H9 (cell line): ENCODE measurements at regions not wholly inside any gene's neighbourhood (a gene's known extent, or its start where the extent isn't known, plus 50 kb on each side); places are given as distances from the start of the nearest gene placed in this dataset.

Experiments used
- DNase-seq: peaks from one replicate; pipeline ENCODE4 v3.0.0-alpha.2; 2017
- H2AFZ ChIP-seq: one replicate; pipeline ENCODE4 v1.6.1; 2013; ENCODE audit warnings: mild to moderate bottlenecking, low read length, control low read depth, moderate library complexity
- H2AK5ac ChIP-seq: 2 replicates; pipeline ENCODE4 v1.6.1; 2013; ENCODE audit warnings: low read length, control low read depth, mixed read lengths; ENCODE audit not compliant: insufficient read length
- H2BK120ac ChIP-seq: one replicate; pipeline ENCODE4 v1.6.1; 2013; ENCODE audit warnings: low read depth, mild to moderate bottlenecking, low read length, control low read depth, inconsistent platforms; ENCODE audit not compliant: poor library complexity, severe bottlenecking
- H2BK12ac ChIP-seq: 2 replicates; pipeline ENCODE4 v1.6.1; 2013; ENCODE audit warnings: low read length, control low read depth, mixed read lengths, low read depth; ENCODE audit not compliant: insufficient read length
- H2BK15ac ChIP-seq: 2 replicates; pipeline ENCODE4 v1.6.1; 2013; ENCODE audit warnings: low read depth, low read length, control low read depth
- H2BK20ac ChIP-seq: one replicate; pipeline ENCODE4 v1.6.1; 2013; ENCODE audit warnings: low read depth, mild to moderate bottlenecking, low read length, control low read depth, inconsistent platforms; ENCODE audit not compliant: poor library complexity, severe bottlenecking
- H2BK5ac ChIP-seq: 2 replicates; pipeline ENCODE4 v1.6.1; 2013; ENCODE audit warnings: low read length, control low read depth, mixed read lengths; ENCODE audit not compliant: insufficient read length
- H3K14ac ChIP-seq: 2 replicates; pipeline ENCODE4 v1.6.1; 2013; ENCODE audit warnings: low read length, control low read depth; ENCODE audit not compliant: insufficient read depth
- H3K18ac ChIP-seq: 2 replicates; pipeline ENCODE4 v1.6.1; 2013; ENCODE audit warnings: low read depth, mild to moderate bottlenecking, mixed read lengths, low read length, control low read depth; ENCODE audit not compliant: insufficient read length
- H3K23ac ChIP-seq: 2 replicates; pipeline ENCODE4 v1.6.1; 2013; ENCODE audit warnings: low read length, control low read depth, mixed read lengths, low read depth; ENCODE audit not compliant: insufficient read length
- H3K23me2 ChIP-seq: 2 replicates; pipeline ENCODE4 v1.6.1; 2013; ENCODE audit warnings: low read depth, mild to moderate bottlenecking, mixed read lengths, low read length, control low read depth; ENCODE audit not compliant: insufficient read length, poor library complexity, severe bottlenecking
- H3K27ac ChIP-seq: 2 replicates; pipeline ENCODE4 v1.5.1; 2013; ENCODE audit warnings: low read length, control low read depth, mixed read lengths, low read depth; ENCODE audit not compliant: insufficient read length
- H3K27me3 ChIP-seq: 2 replicates; pipeline ENCODE4 v1.6.1; 2013; ENCODE audit warnings: low read length, control low read depth, inconsistent platforms; ENCODE audit not compliant: insufficient read depth
- H3K4ac ChIP-seq: 2 replicates; pipeline ENCODE4 v1.6.1; 2013; ENCODE audit warnings: low read depth, mild to moderate bottlenecking, control low read depth, inconsistent platforms, low read length, moderate library complexity
- H3K4me1 ChIP-seq: 2 replicates; pipeline ENCODE4 v1.6.1; 2013; ENCODE audit warnings: low read length, control low read depth, inconsistent platforms; ENCODE audit not compliant: insufficient read depth
- H3K4me2 ChIP-seq: 2 replicates; pipeline ENCODE4 v1.6.1; 2013; ENCODE audit warnings: low read length, control low read depth, mixed read lengths; ENCODE audit not compliant: insufficient read length, insufficient read depth
- H3K56ac ChIP-seq: 2 replicates; pipeline ENCODE4 v1.6.1; 2013; ENCODE audit warnings: low read depth, mild to moderate bottlenecking, mixed read lengths, low read length, control low read depth; ENCODE audit not compliant: insufficient read length
- H3K79me1 ChIP-seq: 2 replicates; pipeline ENCODE4 v1.6.1; 2013; ENCODE audit warnings: low read depth, mild to moderate bottlenecking, moderate library complexity, low read length, control low read depth, inconsistent platforms; ENCODE audit not compliant: insufficient read depth, poor library complexity, severe bottlenecking
- H3K79me2 ChIP-seq: 2 replicates; pipeline ENCODE4 v1.6.1; 2013; ENCODE audit warnings: low read length, control low read depth, inconsistent platforms; ENCODE audit not compliant: insufficient read depth
- H3K9ac ChIP-seq: 2 replicates; pipeline ENCODE4 v1.6.1; 2013; ENCODE audit warnings: low read length, control low read depth, mixed read lengths; ENCODE audit not compliant: insufficient read length; ENCODE audit errors: extremely low read depth
- H3K9me3 ChIP-seq: one replicate; pipeline ENCODE4 v1.6.1; 2013; ENCODE audit warnings: low read depth, low read length, inconsistent platforms; ENCODE audit not compliant: control insufficient read depth
- H3T11ph ChIP-seq: one replicate; pipeline ENCODE4 v1.6.1; 2013; ENCODE audit warnings: mild to moderate bottlenecking, low read length, control low read depth, inconsistent platforms
- H4K20me1 ChIP-seq: one replicate; pipeline ENCODE4 v1.6.1; 2013; ENCODE audit not compliant: control insufficient read depth, insufficient read length, insufficient read depth
- H4K5ac ChIP-seq: 2 replicates; pipeline ENCODE4 v1.6.1; 2013; ENCODE audit warnings: low read depth, mild to moderate bottlenecking, mixed read lengths, low read length, control low read depth; ENCODE audit not compliant: insufficient read length
- H4K8ac ChIP-seq: replicated peaks from 2 replicates; pipeline ENCODE4 v1.6.1; 2013; ENCODE audit warnings: low read length, control low read depth, mixed read lengths, low read depth; ENCODE audit not compliant: insufficient read length
- H4K91ac ChIP-seq: 2 replicates; pipeline ENCODE4 v1.6.1; 2013; ENCODE audit warnings: low read depth, mild to moderate bottlenecking, moderate library complexity, mixed read lengths, low read length, control low read depth; ENCODE audit not compliant: insufficient read length
- H3K27ac Mint-ChIP-seq, 3 experiments: 2 replicates in 2 of 3; 3 replicates in 1 of 3; pipeline ENCODE4 v1.8.0; 2020 to 2021; ENCODE audit warnings: mixed read lengths in 3 of 3, mild to moderate bottlenecking in 1 of 3, moderate library complexity in 1 of 3
- H3K27me3 Mint-ChIP-seq: 2 replicates; pipeline ENCODE4 v1.8.0; 2021; ENCODE audit warnings: low read depth, mild to moderate bottlenecking, moderate library complexity, mixed read lengths
- H3K36me3 Mint-ChIP-seq, 3 experiments: 2 replicates in 2 of 3; 3 replicates in 1 of 3; pipeline ENCODE4 v1.8.0; 2020 to 2021; ENCODE audit warnings: low read depth in 3 of 3, mixed read lengths in 3 of 3; ENCODE audit not compliant: insufficient read depth in 1 of 3
- H3K4me1 Mint-ChIP-seq, 2 experiments: 2 replicates each; pipeline ENCODE4 v1.8.0; 2020; ENCODE audit warnings: mixed read lengths in 2 of 2
- H3K4me3 Mint-ChIP-seq, 2 experiments: 2 replicates in 1 of 2; 3 replicates in 1 of 2; pipeline ENCODE4 v1.8.0; 2020 to 2021; ENCODE audit warnings: mild to moderate bottlenecking in 2 of 2, mixed read lengths in 2 of 2, moderate library complexity in 1 of 2
- H3K9me3 Mint-ChIP-seq, 2 experiments: 2 replicates in 1 of 2; 3 replicates in 1 of 2; pipeline ENCODE4 v1.8.0; 2020; ENCODE audit warnings: mild to moderate bottlenecking in 2 of 2, mixed read lengths in 2 of 2, moderate library complexity in 1 of 2
- WGBS: extraction: QIAGEN DNeasy Blood & Tissue Kit; methylation state at CpG from one replicate; pipeline ENCODE4 v1.1.7; 2013; ENCODE audit warnings: missing lambda C conversion rate, low lambda C conversion rate, mixed read lengths; ENCODE audit not compliant: insufficient read length; ENCODE audit errors: extremely low coverage; 5-methylcytosine and 5-hydroxymethylcytosine counted together
- TF ChIP-seq, protein P1 (sequence below): fragments of 200-600 bp; sonication (generic); conservative IDR thresholded peaks from 3 replicates; pipeline ENCODE4 v1.8.0; 2021; ENCODE audit warnings: antibody characterized with exemption, mild to moderate bottlenecking

DNA sequence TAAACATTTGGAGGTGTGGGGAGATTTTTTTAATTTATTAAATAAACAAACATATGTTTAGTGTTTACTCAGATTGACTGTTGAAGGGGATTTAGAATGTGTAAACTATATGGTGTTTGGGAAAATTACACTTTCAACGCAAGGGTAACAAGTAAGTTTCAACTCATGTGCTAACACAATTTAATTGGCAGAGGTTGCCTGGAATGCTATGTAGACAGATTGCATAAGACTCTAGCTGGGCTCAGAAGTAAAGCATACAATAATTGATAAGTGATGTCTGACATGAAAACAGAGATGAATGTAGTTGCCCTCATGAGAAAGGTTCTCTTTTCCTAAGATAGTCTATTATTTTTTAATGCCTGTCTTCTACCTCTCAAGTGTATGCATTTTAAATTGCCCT lies 617.4 kb downstream of the KCTD16 start:
- Histone ChIP-seq H3K23me2 (no peaks in the 10 kb centered on the region), H3K79me2 (no peaks in the 10 kb centered on the region), H2BK15ac (no peak overlapping the region), H3K9ac (no peak overlapping the region), H4K8ac (no peak overlapping the region), H3K79me1 (no peaks in the 10 kb centered on the region), H2AFZ (no peak overlapping the region), H4K91ac (no peak overlapping the region), H2BK5ac (no peak overlapping the region), H3K18ac (no peak overlapping the region), H3K27ac (no peak overlapping the region), H3K27me3 (no peaks in the 10 kb centered on the region), H2BK12ac (no peak overlapping the region), H4K20me1 (no peaks in the 10 kb centered on the region), H3K4me2 (no peak overlapping the region), H2BK120ac (no peak overlapping the region), H3K9me3 (no peaks in the 10 kb centered on the region), H2BK20ac (no peak overlapping the region), H4K5ac (no peak overlapping the region), H3K14ac (no peak overlapping the region), H3T11ph (no peak overlapping the region), H3K23ac (no peak overlapping the region), H3K4ac (no peak overlapping the region), H3K56ac (no peak overlapping the region), H2AK5ac (no peak overlapping the region), H3K4me1 (no peaks in the 10 kb centered on the region)
- H3K27ac Mint-ChIP-seq, result no peak overlapping the region
- no peaks in the 10 kb centered on the region for H3K4me1 Mint-ChIP-seq
- no peaks in the 10 kb centered on the region for H3K27me3 Mint-ChIP-seq
- H3K36me3 Mint-ChIP-seq, result peaks cover 0 to 5% (median 0%) of the 10 kb centered on the region in 3 experiments; a peak in 1 of 7 replicates
- WGBS, result no CpG with 5 or more reads among the region's 1 CpG
- TF ChIP-seq, protein P1, sequence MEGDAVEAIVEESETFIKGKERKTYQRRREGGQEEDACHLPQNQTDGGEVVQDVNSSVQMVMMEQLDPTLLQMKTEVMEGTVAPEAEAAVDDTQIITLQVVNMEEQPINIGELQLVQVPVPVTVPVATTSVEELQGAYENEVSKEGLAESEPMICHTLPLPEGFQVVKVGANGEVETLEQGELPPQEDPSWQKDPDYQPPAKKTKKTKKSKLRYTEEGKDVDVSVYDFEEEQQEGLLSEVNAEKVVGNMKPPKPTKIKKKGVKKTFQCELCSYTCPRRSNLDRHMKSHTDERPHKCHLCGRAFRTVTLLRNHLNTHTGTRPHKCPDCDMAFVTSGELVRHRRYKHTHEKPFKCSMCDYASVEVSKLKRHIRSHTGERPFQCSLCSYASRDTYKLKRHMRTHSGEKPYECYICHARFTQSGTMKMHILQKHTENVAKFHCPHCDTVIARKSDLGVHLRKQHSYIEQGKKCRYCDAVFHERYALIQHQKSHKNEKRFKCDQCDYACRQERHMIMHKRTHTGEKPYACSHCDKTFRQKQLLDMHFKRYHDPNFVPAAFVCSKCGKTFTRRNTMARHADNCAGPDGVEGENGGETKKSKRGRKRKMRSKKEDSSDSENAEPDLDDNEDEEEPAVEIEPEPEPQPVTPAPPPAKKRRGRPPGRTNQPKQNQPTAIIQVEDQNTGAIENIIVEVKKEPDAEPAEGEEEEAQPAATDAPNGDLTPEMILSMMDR, result no peak
- no peak for DNase-seq
- peaks cover 5 to 10% of the 10 kb centered on the region in 2 experiments; a peak in 3 of 5 replicates for H3K9me3 Mint-ChIP-seq
- no peak overlapping the region for H3K4me3 Mint-ChIP-seq
